MCF 10A (cell line): ENCODE measurements at regions not wholly inside any gene's neighbourhood (a gene's known extent, or its start where the extent isn't known, plus 50 kb on each side); places are given as distances from the start of the nearest gene placed in this dataset.

ENCODE experiments used
- BruUV-seq: library from RNA; stranded (reverse); fragments of 400-500 nt; replicated peaks from 2 replicates; lab custom pipeline; 2021; lab: Mats Ljungman, UMichigan
- CTCF ChIA-PET: fragments of 300-600 bp; sonication (Branson Sonifier 250); formaldehyde crosslinking; extraction: SDS; loops from one replicate; lab custom pipeline; 2021; ENCODE audit warnings: antibody characterized with exemption, inconsistent platforms; lab: Yijun Ruan, JAX
- POLR2A ChIA-PET: fragments of 300-600, 350-650 bp; sonication (Branson Sonifier 250); formaldehyde crosslinking; extraction: SDS; loops from one replicate; lab custom pipeline; 2020; ENCODE audit warnings: antibody characterized with exemption, inconsistent platforms; lab: Yijun Ruan, JAX
- DNase-seq: peaks from one replicate; pipeline ENCODE4 v3.0.0-alpha.2; 2018; ENCODE audit not compliant: unreplicated experiment
- H3K27ac Mint-ChIP-seq: one replicate; pipeline ENCODE4 v1.8.0; 2022; ENCODE audit warnings: mild to moderate bottlenecking, low read depth, mixed read lengths; ENCODE audit not compliant: unreplicated experiment
- H3K27me3 Mint-ChIP-seq: one replicate; pipeline ENCODE4 v1.8.0; 2022; ENCODE audit warnings: mixed read lengths; ENCODE audit not compliant: insufficient read depth, unreplicated experiment
- H3K36me3 Mint-ChIP-seq: one replicate; pipeline ENCODE4 v1.8.0; 2022; ENCODE audit warnings: mild to moderate bottlenecking, moderate library complexity, mixed read lengths; ENCODE audit not compliant: insufficient read depth, unreplicated experiment
- H3K4me1 Mint-ChIP-seq: one replicate; pipeline ENCODE4 v1.8.0; 2022; ENCODE audit warnings: mixed read lengths; ENCODE audit not compliant: insufficient read depth, unreplicated experiment
- H3K4me3 Mint-ChIP-seq: one replicate; pipeline ENCODE4 v1.8.0; 2022; ENCODE audit warnings: mild to moderate bottlenecking, moderate library complexity, mixed read lengths; ENCODE audit not compliant: unreplicated experiment
- H3K9me3 Mint-ChIP-seq: one replicate; pipeline ENCODE4 v1.8.0; 2022; ENCODE audit warnings: mixed read lengths; ENCODE audit not compliant: unreplicated experiment
- intact Hi-C: fragments of 100-400 bp; cut with micrococcal nuclease; formaldehyde crosslinking; loops from 2 replicates; pipeline ENCODE4 v1.14.1; 2022
- TF ChIP-seq, protein P1 (sequence below): fragments of 200-600 bp; IDR thresholded peaks from one replicate; pipeline ENCODE4 v1.8.0; 2022; ENCODE audit warnings: antibody characterized with exemption, mild to moderate bottlenecking; ENCODE audit not compliant: unreplicated experiment

DNA sequence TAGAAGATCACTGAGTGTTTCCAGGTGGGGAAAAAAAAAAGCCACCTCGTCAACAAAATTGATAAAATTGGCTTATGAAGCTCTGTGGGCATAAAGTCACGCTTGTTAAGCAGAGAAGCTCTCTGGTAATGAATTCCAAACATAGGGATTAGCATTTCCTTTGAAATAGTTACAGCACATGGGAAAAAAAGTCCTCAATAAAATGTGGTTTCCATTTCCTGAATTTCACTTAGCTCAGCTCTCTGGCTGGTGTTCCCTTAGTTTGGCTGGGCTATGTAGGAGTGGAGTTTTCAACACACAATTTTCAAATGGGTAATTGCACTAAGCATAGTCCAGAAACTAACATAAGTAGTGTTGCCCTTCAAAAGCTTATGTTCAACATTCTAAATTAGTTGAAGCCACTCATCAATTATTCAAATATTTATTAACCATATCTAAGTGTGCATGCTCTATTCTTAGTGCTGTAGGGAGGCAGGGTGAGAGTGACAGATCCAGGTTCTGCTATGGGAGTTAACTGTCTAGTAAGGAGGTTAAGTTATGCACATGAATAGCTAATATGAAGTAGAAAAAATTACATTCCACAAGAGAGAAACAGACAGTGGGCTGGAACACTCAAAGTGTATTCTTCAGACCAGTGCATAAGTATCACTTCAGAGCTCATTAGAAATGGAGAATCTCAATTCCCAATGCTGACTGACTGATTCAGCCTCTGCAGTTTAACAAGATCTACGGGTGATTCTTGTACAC lies 445.7 kb downstream of the SMARCA1 start:
- intact Hi-C loops, result no loop called here
- H3K36me3 Mint-ChIP-seq, result no peaks in the 10 kb centered on the region
- POLR2A ChIA-PET, result no interaction called here

DNA sequence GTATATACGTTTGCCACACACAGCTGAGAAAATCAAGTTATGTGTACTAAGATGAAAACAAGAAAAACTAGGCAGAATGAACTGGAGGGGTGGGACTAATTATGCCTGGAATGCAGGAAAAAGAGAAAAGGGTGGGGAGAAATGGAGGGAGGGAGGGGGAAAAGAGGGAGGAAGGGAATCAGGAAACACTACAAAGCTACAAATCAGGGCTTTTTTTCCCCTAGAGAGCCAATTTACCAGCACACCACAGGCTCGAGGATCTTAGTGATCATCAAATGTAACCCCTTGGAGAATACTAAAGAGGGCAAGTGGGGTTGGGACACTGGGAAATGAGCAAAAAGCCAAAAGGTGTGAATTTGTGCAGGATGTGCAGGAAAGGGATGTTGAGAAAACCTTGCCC lies 451.9 kb downstream of the SMARCA1 start:
- DNase-seq, result no peak
- intact Hi-C loops, result no loop called here
- Mint-ChIP-seq H3K4me1 (no peaks in the 10 kb centered on the region), H3K9me3 (no peaks in the 10 kb centered on the region), H3K27me3 (no peaks in the 10 kb centered on the region), H3K27ac (no peak overlapping the region), H3K4me3 (no peak overlapping the region), H3K36me3 (no peaks in the 10 kb centered on the region)
- CTCF ChIA-PET, result no interaction called here
- TF ChIP-seq, protein P1, sequence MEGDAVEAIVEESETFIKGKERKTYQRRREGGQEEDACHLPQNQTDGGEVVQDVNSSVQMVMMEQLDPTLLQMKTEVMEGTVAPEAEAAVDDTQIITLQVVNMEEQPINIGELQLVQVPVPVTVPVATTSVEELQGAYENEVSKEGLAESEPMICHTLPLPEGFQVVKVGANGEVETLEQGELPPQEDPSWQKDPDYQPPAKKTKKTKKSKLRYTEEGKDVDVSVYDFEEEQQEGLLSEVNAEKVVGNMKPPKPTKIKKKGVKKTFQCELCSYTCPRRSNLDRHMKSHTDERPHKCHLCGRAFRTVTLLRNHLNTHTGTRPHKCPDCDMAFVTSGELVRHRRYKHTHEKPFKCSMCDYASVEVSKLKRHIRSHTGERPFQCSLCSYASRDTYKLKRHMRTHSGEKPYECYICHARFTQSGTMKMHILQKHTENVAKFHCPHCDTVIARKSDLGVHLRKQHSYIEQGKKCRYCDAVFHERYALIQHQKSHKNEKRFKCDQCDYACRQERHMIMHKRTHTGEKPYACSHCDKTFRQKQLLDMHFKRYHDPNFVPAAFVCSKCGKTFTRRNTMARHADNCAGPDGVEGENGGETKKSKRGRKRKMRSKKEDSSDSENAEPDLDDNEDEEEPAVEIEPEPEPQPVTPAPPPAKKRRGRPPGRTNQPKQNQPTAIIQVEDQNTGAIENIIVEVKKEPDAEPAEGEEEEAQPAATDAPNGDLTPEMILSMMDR, result no peak
- POLR2A ChIA-PET, result no interaction called here
- no TSS peak for BruUV-seq

More for the DNA sequence above, 445.7 kb downstream of the SMARCA1 start:
- TF ChIP-seq, protein P1, result no peak
- H3K27me3 Mint-ChIP-seq, result no peaks in the 10 kb centered on the region
- no peak overlapping the region for H3K27ac Mint-ChIP-seq
- H3K4me3 Mint-ChIP-seq, result no peak overlapping the region
- DNase-seq, result no peak
- peaks cover 5% of the 10 kb centered on the region for H3K9me3 Mint-ChIP-seq
- CTCF ChIA-PET, result interaction anchor here (0.9 kb wide), 1 partner anchor 10 kb away, joined by 3 read pairs; no protein-coding TSS in a partner anchor
- no peaks in the 10 kb centered on the region for H3K4me1 Mint-ChIP-seq
- BruUV-seq, result no TSS peak

- TF ChIP-seq, protein P1, result no peak
- H3K27ac Mint-ChIP-seq, result no peak overlapping the region
- no peaks in the 10 kb centered on the region for H3K4me1 Mint-ChIP-seq
- no TSS peak for BruUV-seq
- no peak overlapping the region for H3K4me3 Mint-ChIP-seq
- H3K27me3 Mint-ChIP-seq, result no peaks in the 10 kb centered on the region
- intact Hi-C loops, result no loop called here
- DNase-seq, result no peak
- H3K36me3 Mint-ChIP-seq, result no peaks in the 10 kb centered on the region
- H3K9me3 Mint-ChIP-seq, result no peaks in the 10 kb centered on the region
- CTCF ChIA-PET, result no interaction called here
- POLR2A ChIA-PET, result no interaction called here
Observed at GRCh38 chrX:129065895-129066294, 457.4 kb downstream of the SMARCA1 start.

DNA sequence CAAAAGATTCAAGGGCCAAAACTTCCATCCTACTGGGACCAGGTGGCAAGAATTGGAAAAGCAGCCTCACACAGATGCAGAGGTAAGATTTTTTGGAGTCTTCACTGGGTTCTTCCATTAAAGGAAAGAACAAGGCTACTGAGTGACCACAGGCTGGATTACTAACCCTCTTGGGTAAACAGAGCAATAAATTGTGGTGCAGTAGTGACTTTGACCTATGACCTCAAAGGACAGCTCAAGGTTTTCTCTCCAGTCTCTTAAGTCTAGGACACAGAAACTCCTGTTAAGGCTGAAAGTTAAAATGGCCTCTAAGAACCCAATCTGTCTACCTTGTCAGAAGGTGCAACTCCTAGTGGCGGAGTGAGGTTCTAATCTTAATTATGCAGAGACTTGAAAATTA lies 464.9 kb downstream of the SMARCA1 start:
- ChIA-PET POLR2A (no interaction called here), CTCF (no interaction called here)
- H3K4me1 Mint-ChIP-seq, result no peaks in the 10 kb centered on the region
- no peaks in the 10 kb centered on the region for H3K36me3 Mint-ChIP-seq
- no peaks in the 10 kb centered on the region for H3K9me3 Mint-ChIP-seq
- intact Hi-C loops, result no loop called here
- no peaks in the 10 kb centered on the region for H3K27me3 Mint-ChIP-seq
- no peak for DNase-seq
- H3K4me3 Mint-ChIP-seq, result no peak overlapping the region
- TF ChIP-seq, protein P1, result no peak
- H3K27ac Mint-ChIP-seq, result no peak overlapping the region
- no TSS peak for BruUV-seq
